OCI-LY1 (cell line): ENCODE measurements at regions not wholly inside any gene's neighbourhood (a gene's known extent, or its start where the extent isn't known, plus 50 kb on each side); places are given as distances from the start of the nearest gene placed in this dataset.

ENCODE experiments used
- H2AFZ ChIP-seq: fragments of 200-600 bp; sonication (generic), shearing (Covaris generic); 2 replicates; pipeline ENCODE4 v1.6.0; 2014; ENCODE audit warnings: antibody characterized with exemption, mild to moderate bottlenecking, low read length
- H3F3A ChIP-seq: fragments of 200-600 bp; sonication (generic), shearing (Covaris generic); 2 replicates; pipeline ENCODE4 v1.6.0; 2014; ENCODE audit warnings: mild to moderate bottlenecking, antibody characterized with exemption, low read length, moderate library complexity; ENCODE audit not compliant: insufficient read depth
- H3K27ac ChIP-seq: fragments of 200-600 bp; sonication (generic); 2 replicates; pipeline ENCODE4 v1.5.1; 2014; ENCODE audit warnings: low read length, mixed run types, mild to moderate bottlenecking, low read depth; ENCODE audit not compliant: poor library complexity, severe bottlenecking
- H3K27me3 ChIP-seq: fragments of 200-600 bp; sonication (generic); 2 replicates; pipeline ENCODE4 v1.6.0; 2014; ENCODE audit warnings: antibody characterized with exemption, mild to moderate bottlenecking, low read length, moderate library complexity; ENCODE audit not compliant: insufficient read depth
- H3K36me3 ChIP-seq: fragments of 200-600 bp; sonication (generic); 2 replicates; pipeline ENCODE4 v1.6.1; 2014; ENCODE audit warnings: mild to moderate bottlenecking, antibody characterized with exemption, low read length, moderate library complexity, mixed read lengths; ENCODE audit not compliant: insufficient read depth
- H3K4me1 ChIP-seq: fragments of 200-600 bp; sonication (generic); 2 replicates; pipeline ENCODE4 v1.5.1; 2014; ENCODE audit warnings: mild to moderate bottlenecking, low read length, moderate library complexity; ENCODE audit not compliant: insufficient read depth, severe bottlenecking
- H3K4me2 ChIP-seq: fragments of 200-600 bp; sonication (generic), shearing (Covaris generic); 2 replicates; pipeline ENCODE4 v1.6.1; 2014; ENCODE audit warnings: low read length
- H3K4me3 ChIP-seq: fragments of 200-600 bp; sonication (generic); 2 replicates; pipeline ENCODE4 v1.5.1; 2014; ENCODE audit warnings: low read length, low read depth, mild to moderate bottlenecking, mixed read lengths; ENCODE audit not compliant: poor library complexity, severe bottlenecking
- H3K79me2 ChIP-seq: fragments of 200-600 bp; shearing (Covaris generic); 2 replicates; pipeline ENCODE4 v1.6.1; 2016; ENCODE audit warnings: mixed run types, low read length, mixed read lengths; ENCODE audit not compliant: insufficient read depth
- H3K9ac ChIP-seq: fragments of 200-600 bp; sonication (generic), shearing (Covaris generic); 2 replicates; pipeline ENCODE4 v1.6.1; 2014; ENCODE audit warnings: mild to moderate bottlenecking, low read length, mixed read lengths
- H3K9me2 ChIP-seq: fragments of 200-600 bp; sonication (generic), shearing (Covaris generic); 2 replicates; pipeline ENCODE4 v1.6.1; 2014; ENCODE audit warnings: low read depth, mild to moderate bottlenecking, low read length, mixed read lengths
- H3K9me3 ChIP-seq: fragments of 200-600 bp; shearing (Covaris generic); 2 replicates; pipeline ENCODE4 v1.6.1; 2014; ENCODE audit warnings: low read length, mixed read lengths
- H4K20me1 ChIP-seq: fragments of 200-600 bp; sonication (generic), shearing (Covaris generic); 2 replicates; pipeline ENCODE4 v1.6.0; 2016; ENCODE audit warnings: mild to moderate bottlenecking, low read length; ENCODE audit not compliant: insufficient read depth
- CTCF ChIP-seq: fragments of 200-600 bp; sonication (generic), shearing (Covaris generic); IDR thresholded peaks from 2 replicates; pipeline ENCODE4 v1.5.1; 2017; ENCODE audit warnings: mild to moderate bottlenecking, antibody characterized with exemption, low read length, moderate library complexity, mixed read lengths
- EZH2 ChIP-seq: fragments of 200-600 bp; sonication (generic), shearing (Covaris generic); IDR thresholded peaks from 2 replicates; pipeline ENCODE4 v1.8.0; 2017; ENCODE audit warnings: borderline replicate concordance, mixed run types, mild to moderate bottlenecking, antibody characterized with exemption, low read length, moderate library complexity, mixed read lengths

GRCh38 chr1:218926631-218927030, 247.0 kb upstream of the LYPLAL1 start:
- H3F3A ChIP-seq = no peaks in the 10 kb centered on the region; the same call in 1 of the 2 replicates
- H3K27me3 ChIP-seq = no peaks in the 10 kb centered on the region
- H3K4me3 ChIP-seq = no peak overlapping the region

GRCh38 chr1:218930000-218930399, 243.7 kb upstream of the LYPLAL1 start:
- Histone ChIP-seq H3K27ac (no peak overlapping the region), H3K4me2 (no peak overlapping the region), H3F3A (no peaks in the 10 kb centered on the region; the same call in 1 of the 2 replicates), H2AFZ (no peak overlapping the region), H3K27me3 (no peaks in the 10 kb centered on the region), H3K9me3 (no peaks in the 10 kb centered on the region), H3K4me1 (no peaks in the 10 kb centered on the region), H3K36me3 (no peaks in the 10 kb centered on the region), H3K79me2 (no peaks in the 10 kb centered on the region), H3K9me2 (no peaks in the 10 kb centered on the region), H3K4me3 (no peak overlapping the region), H4K20me1 (no peaks in the 10 kb centered on the region), H3K9ac (no peak overlapping the region)
- TF ChIP-seq CTCF = no peak
- no peak for TF ChIP-seq EZH2

More at GRCh38 chr1:218926631-218927030, 247.0 kb upstream of the LYPLAL1 start:
- Histone ChIP-seq H3K79me2 (no peaks in the 10 kb centered on the region), H3K9me2 (no peaks in the 10 kb centered on the region), H4K20me1 (no peaks in the 10 kb centered on the region), H3K4me2 (no peak overlapping the region), H3K27ac (no peak overlapping the region), H3K36me3 (no peaks in the 10 kb centered on the region), H3K9ac (no peak overlapping the region), H2AFZ (no peak overlapping the region), H3K4me1 (no peaks in the 10 kb centered on the region), H3K9me3 (no peaks in the 10 kb centered on the region)
- no peak for TF ChIP-seq CTCF
- TF ChIP-seq EZH2 = no peak

- Histone ChIP-seq H3K4me2 (no peak overlapping the region), H3K9me3 (no peaks in the 10 kb centered on the region), H3K27me3 (no peaks in the 10 kb centered on the region), H4K20me1 (no peaks in the 10 kb centered on the region), H3K79me2 (no peaks in the 10 kb centered on the region), H3K9ac (no peak overlapping the region), H3K36me3 (no peaks in the 10 kb centered on the region), H3K4me1 (no peaks in the 10 kb centered on the region), H2AFZ (no peak overlapping the region), H3K27ac (no peak overlapping the region), H3K4me3 (no peak overlapping the region), H3K9me2 (no peaks in the 10 kb centered on the region), H3F3A (no peaks in the 10 kb centered on the region; the same call in 1 of the 2 replicates)
- TF ChIP-seq EZH2 = no peak
Observed at GRCh38 chr1:218930472-218931241, 243.0 kb upstream of the LYPLAL1 start.

- Histone ChIP-seq H2AFZ (no peak overlapping the region), H3K36me3 (no peaks in the 10 kb centered on the region), H3K27ac (no peak overlapping the region), H3F3A (no peaks in the 10 kb centered on the region; the same call in 1 of the 2 replicates), H3K79me2 (no peaks in the 10 kb centered on the region), H3K4me1 (no peaks in the 10 kb centered on the region), H3K9me3 (no peaks in the 10 kb centered on the region), H3K9me2 (no peaks in the 10 kb centered on the region), H4K20me1 (no peaks in the 10 kb centered on the region), H3K4me3 (no peak overlapping the region), H3K9ac (no peak overlapping the region), H3K27me3 (no peaks in the 10 kb centered on the region), H3K4me2 (no peak overlapping the region)
- TF ChIP-seq EZH2 (no peak), CTCF (no peak)
Observed at GRCh38 chr1:218931324-218931723, 242.4 kb upstream of the LYPLAL1 start.
